DMS 273 (cell line): ENCODE measurements at regions not wholly inside any gene's neighbourhood (a gene's known extent, or its start where the extent isn't known, plus 50 kb on each side); places are given as distances from the start of the nearest gene placed in this dataset.
A peak's percentile ranks its signal among the peaks of the same experiment; 100 is the strongest.

Experiments used
- DNase-seq: peaks from one replicate; lab custom pipeline; 2025; ENCODE audit not compliant: unreplicated experiment; lab: John Stamatoyannopoulos, UW

DNA sequence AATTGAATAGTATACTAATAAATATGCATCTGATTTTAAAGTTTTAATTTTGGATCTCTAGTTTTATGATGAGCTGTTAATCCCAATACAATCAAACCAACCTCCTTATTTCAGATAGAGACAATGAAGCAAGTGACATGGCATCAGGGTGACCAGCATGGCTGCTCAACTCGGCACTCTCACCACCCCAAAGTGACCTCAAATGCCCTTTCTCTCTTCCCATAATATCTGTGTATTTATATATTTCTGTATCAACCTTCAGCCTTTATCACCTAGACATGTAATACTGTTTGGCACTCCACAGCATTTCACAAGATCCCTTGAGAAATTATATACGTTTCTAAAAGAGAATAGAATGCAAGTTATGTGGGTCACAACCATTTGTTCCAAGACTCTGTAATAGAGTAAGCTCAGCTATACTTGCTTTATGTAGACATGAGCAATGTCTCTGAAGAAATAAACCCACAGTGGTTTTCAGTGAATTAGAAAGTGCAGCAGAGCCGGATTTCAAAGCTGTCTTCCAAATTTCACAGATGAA, 1623.2 kb upstream of the PABPC4L start:
- no peak for DNase-seq

DNA sequence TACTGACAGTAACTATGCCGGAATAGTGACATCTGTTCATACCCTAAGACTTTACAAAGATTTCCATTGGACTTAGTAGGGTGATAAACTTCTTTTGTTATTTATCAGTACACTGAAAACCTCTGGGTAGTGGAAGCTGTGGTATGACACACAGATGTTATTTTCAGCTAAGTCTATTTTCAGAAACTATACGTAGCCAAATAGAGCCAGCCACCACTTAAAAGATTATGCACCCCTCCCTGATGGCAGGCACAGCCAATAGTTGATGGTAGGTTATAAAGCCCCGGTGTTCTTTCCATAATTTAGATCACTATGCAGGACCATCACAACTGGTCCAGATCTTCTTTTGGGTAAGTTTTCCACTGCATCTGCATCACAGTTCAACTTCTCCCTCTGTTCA, 1603.2 kb upstream of the PABPC4L start:
- DNase-seq, result no peak

DNA sequence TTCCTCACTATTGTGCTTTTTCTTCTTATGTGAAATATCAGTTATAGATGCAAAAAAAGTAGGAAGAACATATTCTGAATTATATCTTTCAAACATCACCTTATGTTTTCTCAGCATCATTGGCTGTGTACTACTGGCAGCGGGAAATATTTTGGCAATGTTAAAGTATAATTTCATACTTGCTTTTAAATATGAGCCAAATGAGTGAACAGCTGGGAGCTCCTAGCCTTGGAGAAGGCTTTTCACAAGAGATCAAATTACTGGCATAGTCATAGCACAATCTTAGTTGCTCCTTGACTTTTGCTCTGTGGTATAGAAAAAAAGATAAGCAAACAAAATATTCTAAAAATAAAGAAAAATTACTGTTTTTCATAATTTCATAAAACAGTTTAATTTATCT, 1575.8 kb upstream of the PABPC4L start:
- peak; percentile 30 for DNase-seq

DNA sequence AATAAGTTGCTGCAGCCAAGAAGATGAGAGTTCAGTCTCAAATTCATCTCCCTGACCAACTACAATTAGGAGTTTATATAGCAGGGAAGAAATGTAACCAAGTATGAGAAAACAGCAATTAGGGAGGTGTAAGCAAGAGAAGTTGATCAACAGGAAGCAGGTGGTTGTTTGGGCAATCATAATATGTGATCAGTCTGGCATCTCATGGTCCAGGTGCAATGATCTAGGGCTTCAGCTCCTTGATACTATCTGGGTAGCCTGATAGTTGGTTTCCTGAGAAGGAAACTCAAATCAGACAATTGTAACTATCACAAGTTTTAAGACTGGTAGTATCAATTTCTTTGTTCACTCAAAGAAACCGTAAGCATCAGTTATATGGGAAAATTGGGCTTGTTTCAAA, 1574.3 kb upstream of the PABPC4L start:
- DNase-seq, result no peak

DNA sequence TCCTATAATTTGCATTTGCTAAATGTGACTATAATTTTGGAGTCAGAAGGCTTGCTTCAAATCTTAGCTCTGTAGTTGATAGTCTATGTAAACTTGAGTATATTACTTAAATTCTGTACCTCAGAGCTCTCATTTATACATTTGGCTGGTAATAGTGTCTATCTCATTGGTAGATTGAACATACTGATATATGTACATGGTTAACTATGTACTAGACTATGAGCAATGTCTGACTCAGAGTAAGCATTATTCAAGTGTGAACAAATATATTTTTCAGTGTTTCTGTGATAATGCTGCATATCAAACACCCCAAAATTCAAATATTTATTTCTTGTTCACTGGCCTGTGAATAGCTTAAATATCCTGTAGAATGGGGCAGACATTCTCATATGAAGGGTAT, 1568.9 kb upstream of the PABPC4L start:
- no peak for DNase-seq

DNA sequence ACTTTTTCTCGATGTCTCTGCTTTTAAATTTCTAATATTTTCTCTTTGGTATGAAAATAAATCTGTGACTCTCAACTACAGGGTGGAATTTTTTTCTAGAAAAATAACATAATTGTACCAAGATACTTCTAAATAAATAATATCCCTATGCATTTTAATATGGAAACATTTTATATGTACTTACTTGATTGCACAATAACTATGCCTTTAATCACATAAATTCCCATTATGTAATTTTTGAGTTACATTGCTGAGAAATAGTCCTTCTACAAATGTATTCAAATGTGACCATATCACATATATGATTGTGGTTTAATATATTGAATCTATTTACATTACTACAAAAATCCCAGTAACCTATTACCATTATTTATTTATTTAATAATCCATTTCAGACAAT, 1543.3 kb upstream of the PABPC4L start:
- DNase-seq, result no peak

DNA sequence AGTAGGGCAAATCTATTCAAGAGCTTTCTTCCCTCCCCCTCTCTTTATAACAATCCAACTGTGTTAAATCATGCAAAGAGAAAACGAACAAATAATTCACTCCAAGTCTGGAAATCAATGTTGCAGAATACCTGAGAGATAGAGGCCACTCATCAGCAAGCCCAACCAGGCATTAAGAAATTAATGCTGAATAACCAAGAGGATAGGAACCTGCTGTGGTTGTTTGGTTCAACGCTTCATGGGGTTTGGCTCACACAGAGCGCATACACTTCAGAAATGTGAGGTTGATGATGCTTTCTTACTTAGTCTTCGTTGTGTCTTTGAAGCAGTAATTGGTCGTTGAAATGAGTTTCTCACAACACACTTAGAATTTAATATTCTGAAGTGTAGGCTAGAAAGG, 1540.0 kb upstream of the PABPC4L start:
- no peak for DNase-seq

DNA sequence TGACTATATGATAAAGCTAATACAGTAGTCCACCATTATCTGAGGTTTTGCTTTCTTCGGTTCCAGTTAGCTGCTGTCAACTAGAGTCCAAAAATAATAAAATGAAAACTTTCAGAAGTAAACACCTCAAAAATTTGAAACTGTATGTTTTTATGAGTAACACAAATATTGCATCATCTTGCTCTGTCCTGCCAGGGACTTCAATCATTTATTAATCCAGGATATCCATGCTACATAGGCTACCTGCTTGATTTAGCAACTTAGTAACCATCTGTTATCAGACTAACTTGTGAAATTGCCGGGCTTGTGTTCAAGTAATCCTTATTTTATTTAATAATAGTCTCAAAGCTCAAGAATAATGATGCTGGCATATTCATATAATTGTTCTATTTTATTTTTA, 1537.8 kb upstream of the PABPC4L start:
- DNase-seq, result no peak

DNA sequence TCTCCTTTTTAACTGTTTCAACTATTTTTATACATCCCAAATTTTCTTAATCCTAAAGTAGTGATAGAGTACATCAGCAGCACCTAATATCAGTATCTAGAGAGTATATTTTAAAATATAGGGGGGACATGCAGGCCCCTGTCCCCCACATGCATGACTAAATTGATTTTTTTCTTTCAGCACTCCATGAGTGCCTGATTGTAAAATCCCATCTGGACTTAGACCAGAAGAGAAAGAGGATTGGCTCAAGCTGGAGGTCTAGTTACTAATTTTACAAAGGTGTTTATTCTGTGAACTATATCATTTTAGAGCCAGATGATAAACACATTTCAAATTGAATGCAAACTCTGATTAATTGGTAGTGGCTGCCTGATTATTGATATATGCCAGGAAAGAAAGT, 1533.9 kb upstream of the PABPC4L start:
- DNase-seq, result no peak

DNA sequence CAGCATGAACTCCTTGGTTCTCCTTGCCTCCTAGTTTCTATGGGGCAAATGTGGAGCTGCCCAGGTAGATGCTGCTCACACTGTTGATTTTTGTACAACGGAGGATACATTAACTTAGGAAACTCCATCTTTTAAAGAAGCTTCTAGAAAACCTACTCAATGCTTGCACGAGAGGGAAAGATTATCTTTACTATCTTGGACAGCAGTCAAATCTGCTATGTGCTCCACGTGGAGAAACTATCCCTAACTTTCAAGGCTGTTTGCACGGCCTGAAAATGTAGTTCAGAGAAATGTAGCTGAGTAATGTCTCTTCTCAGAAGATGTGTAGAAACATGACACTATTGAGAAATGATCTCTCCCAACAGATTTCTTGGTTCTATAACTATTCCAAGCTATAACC, 1530.9 kb upstream of the PABPC4L start:
- no peak for DNase-seq

DNA sequence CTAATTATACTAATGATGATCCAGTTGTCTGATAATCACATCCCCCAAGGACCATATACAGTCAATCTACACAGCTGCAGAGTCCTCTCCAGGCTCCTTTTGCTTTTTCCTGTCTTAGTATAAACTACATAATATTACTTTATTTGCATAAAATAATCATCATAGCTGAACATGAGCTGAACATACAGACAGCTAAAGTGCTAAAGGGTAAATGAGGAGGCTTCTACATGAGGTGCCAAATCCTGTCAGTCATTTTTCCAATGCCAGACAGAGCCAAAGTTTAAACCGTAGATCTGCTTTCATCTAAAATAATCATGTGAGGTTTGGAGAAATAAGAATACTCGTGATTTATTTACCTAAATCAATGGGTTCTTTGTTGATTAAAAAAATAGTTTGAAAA, 1530.1 kb upstream of the PABPC4L start:
- DNase-seq, result no peak

DNA sequence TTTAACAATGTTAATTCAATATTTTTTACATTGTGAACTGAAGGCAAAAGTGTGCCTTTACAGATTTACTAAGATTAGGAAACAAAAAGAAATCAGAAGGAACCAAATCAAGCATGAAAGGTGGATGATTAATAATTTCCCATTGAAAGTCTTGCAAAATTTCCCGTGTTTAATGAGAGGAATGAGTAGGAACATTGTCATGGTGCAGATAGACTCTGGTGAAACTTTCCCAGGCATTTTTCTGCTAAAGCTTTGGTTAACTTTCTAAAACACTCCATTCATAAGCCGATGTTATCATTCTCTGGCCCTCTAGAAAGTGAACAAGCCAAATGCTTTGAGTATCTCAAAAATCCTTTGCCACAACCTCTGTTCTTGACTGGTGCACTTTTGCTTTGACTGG, 1522.8 kb upstream of the PABPC4L start:
- no peak for DNase-seq

DNA sequence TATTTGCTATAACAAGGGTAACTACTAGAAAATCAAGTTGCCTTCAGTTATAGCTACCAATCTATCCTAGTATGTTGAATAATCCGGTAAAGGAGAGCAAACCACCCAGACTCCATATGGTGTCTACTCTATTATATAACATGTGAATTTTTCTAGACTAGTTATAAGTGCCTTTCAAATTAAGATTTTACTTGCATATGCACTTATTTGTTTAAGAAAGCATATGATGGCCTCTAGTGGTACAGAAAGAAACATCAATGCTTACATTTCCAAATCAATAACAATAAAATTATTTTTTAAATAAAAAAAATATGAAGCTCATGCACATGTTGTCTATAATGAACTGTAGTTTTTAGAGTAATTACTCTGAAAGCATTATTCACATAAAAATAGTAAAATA, 1516.4 kb upstream of the PABPC4L start:
- no peak for DNase-seq

DNA sequence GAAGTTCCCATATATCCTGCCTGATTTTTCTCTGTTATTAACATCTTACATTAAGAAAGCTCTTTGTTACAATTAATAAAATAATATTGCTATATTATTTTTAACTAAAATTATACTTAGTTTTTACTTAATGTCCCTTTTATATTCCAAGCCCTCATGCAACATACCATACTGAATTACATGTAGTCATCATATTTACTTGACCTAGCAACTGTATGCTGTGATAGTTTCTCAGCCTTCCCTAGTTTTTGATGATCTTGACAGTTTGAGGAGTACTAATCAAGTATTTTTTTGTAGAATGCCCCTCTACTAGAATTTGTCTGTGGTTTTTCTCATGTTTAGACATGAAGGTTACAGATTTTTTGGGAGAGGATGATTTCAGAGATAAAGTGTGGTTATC, 1503.8 kb upstream of the PABPC4L start:
- no peak for DNase-seq

DNA sequence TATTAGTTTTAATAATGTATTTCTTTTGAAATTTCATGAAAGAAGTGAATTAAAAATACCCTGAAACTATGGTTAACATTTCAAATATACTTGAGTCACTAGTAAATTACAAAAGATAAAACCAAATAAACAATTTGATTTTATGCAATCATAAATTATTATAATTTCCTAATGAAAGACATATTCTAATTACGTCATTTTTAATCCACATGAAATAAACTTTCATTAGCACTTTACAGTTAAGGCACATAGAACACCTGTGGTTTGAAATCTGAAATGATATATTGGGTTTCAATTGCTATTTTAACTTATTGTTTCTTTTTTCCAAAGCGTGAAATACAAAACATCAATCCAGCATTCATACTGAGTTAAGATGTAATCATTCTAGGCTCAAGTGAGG, 1492.5 kb upstream of the PABPC4L start:
- DNase-seq, result no peak

DNA sequence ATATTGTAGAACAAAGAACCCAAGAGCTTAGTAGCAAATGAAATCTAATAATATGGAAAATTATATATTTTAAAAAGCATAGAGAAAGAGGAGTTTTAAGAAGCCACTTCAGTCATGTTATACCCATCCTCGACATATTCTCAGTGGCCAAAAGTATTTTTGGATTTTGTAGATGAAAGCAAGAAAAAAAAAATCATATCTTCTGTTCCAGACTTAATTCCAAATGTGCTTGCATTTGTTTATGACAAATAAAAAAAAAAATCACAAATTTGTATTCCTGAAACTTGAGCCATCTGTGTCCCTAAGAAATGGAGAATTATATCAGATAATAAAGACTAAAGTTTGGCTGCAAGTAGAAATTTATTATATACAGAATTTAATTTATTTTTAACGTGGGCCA, 1482.4 kb upstream of the PABPC4L start:
- no peak for DNase-seq

DNA sequence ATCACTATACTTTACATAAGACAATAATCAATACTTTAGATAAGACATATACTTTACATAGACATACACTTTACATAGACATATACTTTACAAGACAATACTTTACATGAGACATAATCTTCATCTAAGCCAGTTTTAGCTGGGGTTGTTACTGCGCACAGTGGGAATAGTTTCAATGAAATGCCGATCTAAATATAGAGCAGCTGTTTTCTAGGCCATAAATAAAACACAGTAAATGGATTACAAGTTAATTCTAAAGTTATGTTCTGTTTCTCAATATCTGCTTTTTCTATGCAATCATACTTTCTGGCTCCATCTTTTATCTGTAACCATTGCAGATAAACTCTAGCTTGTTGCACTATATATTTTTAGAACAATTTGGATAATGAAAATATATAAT, 1470.6 kb upstream of the PABPC4L start:
- DNase-seq, result no peak

DNA sequence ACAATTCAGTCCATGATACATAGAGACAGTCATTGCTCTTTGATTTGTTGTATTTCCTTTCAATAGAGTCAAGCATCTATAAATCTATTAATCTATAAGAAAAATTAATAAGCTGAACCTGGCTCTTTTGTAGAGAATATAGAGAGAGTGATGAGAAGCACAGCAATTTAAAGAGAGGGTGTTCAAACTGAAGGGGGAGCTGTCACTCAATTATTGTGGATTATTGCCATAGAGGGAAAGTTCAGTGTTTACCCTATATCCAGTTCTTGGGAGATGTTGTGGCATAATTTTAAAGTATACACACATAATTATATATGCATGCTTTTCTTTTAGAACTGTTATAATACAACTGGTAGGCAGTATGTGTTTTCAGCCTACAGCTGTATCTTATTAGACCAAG, 1469.0 kb upstream of the PABPC4L start:
- DNase-seq, result no peak
